ENCODE measurements at regions not wholly inside any gene's neighbourhood (a gene's known extent, or its start where the extent isn't known, plus 50 kb on each side); places are given as distances from the start of the nearest gene placed in this dataset.

DNA sequence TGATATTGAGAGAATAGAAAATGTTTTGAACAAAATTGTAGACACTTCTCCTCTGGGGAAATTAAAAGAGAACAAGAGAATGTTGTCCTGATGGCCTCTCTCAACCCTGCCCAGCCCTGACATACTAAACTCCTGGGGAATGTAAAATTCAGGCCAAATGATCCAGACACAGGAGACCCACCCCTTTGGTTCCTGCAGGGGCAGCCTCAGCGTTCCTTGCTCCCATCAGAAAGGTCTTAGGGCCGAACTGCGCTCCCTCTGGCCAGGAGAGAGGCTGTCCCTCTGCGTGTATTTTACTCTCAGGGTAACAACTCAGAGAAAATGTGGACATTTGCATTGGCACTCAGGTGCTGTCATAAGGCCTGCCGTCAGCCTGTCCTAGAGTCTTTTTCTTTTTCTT is 616.3 kb upstream of the KLF4 start:
- H3K4me1 ChIP-seq (ENCODE audit: insufficient read depth, insufficient read length) = no peaks in the 10 kb centered on the region
- H3K9ac ChIP-seq (ENCODE audit: insufficient read length, low read depth) = no peak overlapping the region
- no peak overlapping the region for H3K4me3 ChIP-seq (ENCODE audit: insufficient read length, low read depth)
- peak; percentile 36 for DNase-seq (ENCODE audit: low read depth, low spot score)
- TF ChIP-seq SUZ12 (IDR thresholded peaks at IDR 0.05; ENCODE audit: extremely low read depth, insufficient read depth, insufficient read length) (no peak), ZNF274 (IDR thresholded peaks at IDR 0.05; ENCODE audit: low read depth, low read length) (no peak), YY1 (IDR thresholded peaks at IDR 0.05; ENCODE audit: insufficient read depth, insufficient read length) (no peak)
- no peaks in the 10 kb centered on the region for H3K27me3 ChIP-seq (ENCODE audit: insufficient read depth, insufficient read length)
- no peaks in the 10 kb centered on the region for H3K9me3 ChIP-seq (ENCODE audit: insufficient read depth, low read length)
- no peaks in the 10 kb centered on the region for H3K36me3 ChIP-seq (ENCODE audit: insufficient read depth, insufficient read length, low read length)

DNA sequence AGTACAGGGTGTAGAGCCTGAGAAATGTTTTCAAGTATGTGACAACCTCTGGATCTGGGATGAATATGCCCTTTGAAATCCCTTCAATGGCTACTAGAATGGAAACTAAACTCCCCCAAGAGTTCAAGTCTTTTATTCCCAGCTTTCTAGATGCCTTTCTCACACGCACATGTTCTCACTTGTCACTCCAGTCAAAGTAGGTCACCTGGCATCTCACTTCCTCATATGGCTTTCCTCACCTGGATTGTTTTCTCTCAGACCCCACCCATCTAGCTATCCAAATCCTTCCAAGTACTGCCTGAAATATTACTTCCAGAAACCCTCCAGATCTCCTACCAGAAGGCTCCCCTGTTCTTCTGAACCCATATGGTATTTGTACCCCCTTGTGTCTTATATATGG is 615.4 kb upstream of the KLF4 start:
- DNase-seq (ENCODE audit: low read depth, low spot score) = no peak
- TF ChIP-seq SUZ12 (IDR thresholded peaks at IDR 0.05; ENCODE audit: extremely low read depth, insufficient read depth, insufficient read length) (no peak), ZNF274 (IDR thresholded peaks at IDR 0.05; ENCODE audit: low read depth, low read length) (no peak), YY1 (IDR thresholded peaks at IDR 0.05; ENCODE audit: insufficient read depth, insufficient read length) (no peak)
- H3K4me1 ChIP-seq (ENCODE audit: insufficient read depth, insufficient read length) = no peaks in the 10 kb centered on the region

DNA sequence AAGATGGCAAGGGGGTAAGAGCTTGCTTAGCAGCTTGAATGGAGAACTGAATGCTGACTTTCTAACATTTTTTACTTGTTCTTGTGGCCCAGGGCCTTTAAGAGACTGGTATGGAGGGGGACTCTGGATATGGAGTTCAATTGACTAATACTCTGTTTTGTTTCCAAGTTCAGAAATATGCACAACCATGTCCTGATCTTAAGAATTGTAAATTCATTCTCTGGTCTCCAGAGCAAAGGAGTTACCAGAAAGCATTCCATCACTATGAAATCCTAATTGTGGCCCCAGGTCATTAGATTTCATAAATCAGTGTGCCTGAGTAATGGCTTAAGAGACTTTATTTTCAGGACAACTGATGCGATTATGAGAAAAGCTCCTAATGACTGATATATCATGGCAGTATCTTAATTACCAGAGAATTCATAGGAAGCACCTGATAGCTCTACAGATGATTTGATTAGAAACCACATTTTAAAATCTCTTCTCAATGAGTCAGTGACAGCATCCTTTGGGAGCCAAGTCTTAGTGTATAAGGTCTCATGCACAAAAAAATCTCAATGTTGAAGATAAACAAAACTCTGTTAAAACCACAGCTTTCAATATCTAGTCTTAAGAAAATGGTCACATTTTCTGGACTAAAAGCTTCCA is 613.6 kb upstream of the KLF4 start:
- H3K36me3 ChIP-seq (ENCODE audit: insufficient read depth, insufficient read length, low read length) = no peaks in the 10 kb centered on the region
- DNase-seq (ENCODE audit: low read depth, low spot score) = no peak
- no peak overlapping the region for H3K4me3 ChIP-seq (ENCODE audit: insufficient read length, low read depth)
- H3K4me1 ChIP-seq (ENCODE audit: insufficient read depth, insufficient read length) = no peaks in the 10 kb centered on the region
- TF ChIP-seq ZNF274 (IDR thresholded peaks at IDR 0.05; ENCODE audit: low read depth, low read length) = no peak
- no peak for TF ChIP-seq SUZ12 (IDR thresholded peaks at IDR 0.05; ENCODE audit: extremely low read depth, insufficient read depth, insufficient read length)
- no peak for TF ChIP-seq YY1 (IDR thresholded peaks at IDR 0.05; ENCODE audit: insufficient read depth, insufficient read length)
- H3K27me3 ChIP-seq (ENCODE audit: insufficient read depth, insufficient read length) = no peaks in the 10 kb centered on the region
- H3K9ac ChIP-seq (ENCODE audit: insufficient read length, low read depth) = no peak overlapping the region
- H3K9me3 ChIP-seq (ENCODE audit: insufficient read depth, low read length) = no peaks in the 10 kb centered on the region

More for the DNA sequence above, 615.4 kb upstream of the KLF4 start:
- Histone ChIP-seq H3K9me3 (ENCODE audit: insufficient read depth, low read length) (no peaks in the 10 kb centered on the region), H3K36me3 (ENCODE audit: insufficient read depth, insufficient read length, low read length) (no peaks in the 10 kb centered on the region), H3K4me3 (ENCODE audit: insufficient read length, low read depth) (no peak overlapping the region), H3K9ac (ENCODE audit: insufficient read length, low read depth) (no peak overlapping the region), H3K27me3 (ENCODE audit: insufficient read depth, insufficient read length) (no peaks in the 10 kb centered on the region)

DNA sequence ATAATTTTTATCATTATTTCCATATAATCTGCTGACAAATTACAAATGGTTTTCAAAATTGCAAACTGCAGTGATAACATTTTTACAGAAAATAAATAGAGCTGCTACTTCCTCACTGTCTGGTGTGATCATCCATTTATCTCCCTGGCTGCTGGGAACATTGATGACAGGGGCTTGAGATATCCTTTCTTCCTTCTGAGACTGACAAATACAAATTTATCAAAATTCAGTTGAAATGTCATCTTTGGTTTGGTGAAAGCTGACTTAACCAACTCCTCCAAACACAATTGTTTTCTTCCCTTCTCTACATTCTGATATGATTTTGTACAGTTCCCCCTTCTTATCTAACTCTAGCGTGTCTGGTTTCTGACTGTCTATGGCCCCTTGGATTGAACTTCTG is 611.8 kb upstream of the KLF4 start:
- no peak for DNase-seq (ENCODE audit: low read depth, low spot score)
- Histone ChIP-seq H3K36me3 (ENCODE audit: insufficient read depth, insufficient read length, low read length) (no peaks in the 10 kb centered on the region), H3K27me3 (ENCODE audit: insufficient read depth, insufficient read length) (no peaks in the 10 kb centered on the region), H3K9ac (ENCODE audit: insufficient read length, low read depth) (no peak overlapping the region), H3K4me3 (ENCODE audit: insufficient read length, low read depth) (no peak overlapping the region), H3K9me3 (ENCODE audit: insufficient read depth, low read length) (no peaks in the 10 kb centered on the region), H3K4me1 (ENCODE audit: insufficient read depth, insufficient read length) (no peaks in the 10 kb centered on the region)
- TF ChIP-seq ZNF274 (IDR thresholded peaks at IDR 0.05; ENCODE audit: low read depth, low read length) (no peak), SUZ12 (IDR thresholded peaks at IDR 0.05; ENCODE audit: extremely low read depth, insufficient read depth, insufficient read length) (no peak), YY1 (IDR thresholded peaks at IDR 0.05; ENCODE audit: insufficient read depth, insufficient read length) (no peak)

DNA sequence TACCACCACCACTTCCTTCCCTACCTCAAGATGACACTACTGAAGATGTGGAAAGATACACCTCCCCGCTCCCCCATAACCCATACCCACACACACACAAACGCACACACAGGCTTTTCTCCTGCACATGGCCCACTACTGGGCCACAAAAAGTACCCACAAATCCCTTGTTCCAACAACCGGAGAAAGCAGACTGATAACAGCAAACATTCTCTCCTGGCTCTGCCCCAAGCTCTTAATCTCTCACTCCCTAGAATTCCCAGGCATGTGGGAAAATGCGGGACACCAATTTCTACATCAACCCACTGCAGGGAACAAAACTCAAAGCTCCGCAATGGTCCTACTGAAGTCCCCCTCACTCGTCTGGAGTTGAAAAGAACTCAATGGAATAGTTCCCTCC is 611.0 kb upstream of the KLF4 start:
- H3K4me3 ChIP-seq (ENCODE audit: insufficient read length, low read depth) = no peak overlapping the region
- no peaks in the 10 kb centered on the region for H3K9me3 ChIP-seq (ENCODE audit: insufficient read depth, low read length)
- no peaks in the 10 kb centered on the region for H3K27me3 ChIP-seq (ENCODE audit: insufficient read depth, insufficient read length)
- H3K4me1 ChIP-seq (ENCODE audit: insufficient read depth, insufficient read length) = no peaks in the 10 kb centered on the region
- TF ChIP-seq ZNF274 (IDR thresholded peaks at IDR 0.05; ENCODE audit: low read depth, low read length) (no peak), SUZ12 (IDR thresholded peaks at IDR 0.05; ENCODE audit: extremely low read depth, insufficient read depth, insufficient read length) (no peak), YY1 (IDR thresholded peaks at IDR 0.05; ENCODE audit: insufficient read depth, insufficient read length) (no peak)
- no peak for DNase-seq (ENCODE audit: low read depth, low spot score)
- H3K9ac ChIP-seq (ENCODE audit: insufficient read length, low read depth) = no peak overlapping the region
- H3K36me3 ChIP-seq (ENCODE audit: insufficient read depth, insufficient read length, low read length) = no peaks in the 10 kb centered on the region

DNA sequence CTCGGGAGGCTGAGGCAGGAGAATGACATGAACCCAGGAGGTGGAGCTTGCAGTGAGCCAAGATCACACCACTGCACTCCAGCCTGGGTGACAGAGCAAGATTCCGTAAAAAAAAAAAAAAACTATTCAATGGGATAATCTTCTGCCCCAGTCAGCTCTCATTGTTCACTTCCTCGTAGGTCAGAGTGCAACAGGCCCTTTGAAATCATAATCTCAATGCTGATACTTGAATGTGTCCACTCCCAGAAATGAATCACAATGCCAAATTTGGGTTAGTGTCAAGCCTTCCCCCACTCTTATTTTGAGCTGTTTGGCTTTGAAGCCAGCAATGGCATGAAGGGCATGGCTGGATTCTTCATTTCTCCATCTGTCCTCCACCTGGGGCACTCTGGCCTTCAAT is 610.3 kb upstream of the KLF4 start:
- Histone ChIP-seq H3K27me3 (ENCODE audit: insufficient read depth, insufficient read length) (no peaks in the 10 kb centered on the region), H3K36me3 (ENCODE audit: insufficient read depth, insufficient read length, low read length) (no peaks in the 10 kb centered on the region), H3K9me3 (ENCODE audit: insufficient read depth, low read length) (no peaks in the 10 kb centered on the region), H3K4me1 (ENCODE audit: insufficient read depth, insufficient read length) (no peaks in the 10 kb centered on the region), H3K4me3 (ENCODE audit: insufficient read length, low read depth) (no peak overlapping the region), H3K9ac (ENCODE audit: insufficient read length, low read depth) (no peak overlapping the region)
- no peak for DNase-seq (ENCODE audit: low read depth, low spot score)
- TF ChIP-seq SUZ12 (IDR thresholded peaks at IDR 0.05; ENCODE audit: extremely low read depth, insufficient read depth, insufficient read length) (no peak), YY1 (IDR thresholded peaks at IDR 0.05; ENCODE audit: insufficient read depth, insufficient read length) (no peak), ZNF274 (IDR thresholded peaks at IDR 0.05; ENCODE audit: low read depth, low read length) (no peak)

DNA sequence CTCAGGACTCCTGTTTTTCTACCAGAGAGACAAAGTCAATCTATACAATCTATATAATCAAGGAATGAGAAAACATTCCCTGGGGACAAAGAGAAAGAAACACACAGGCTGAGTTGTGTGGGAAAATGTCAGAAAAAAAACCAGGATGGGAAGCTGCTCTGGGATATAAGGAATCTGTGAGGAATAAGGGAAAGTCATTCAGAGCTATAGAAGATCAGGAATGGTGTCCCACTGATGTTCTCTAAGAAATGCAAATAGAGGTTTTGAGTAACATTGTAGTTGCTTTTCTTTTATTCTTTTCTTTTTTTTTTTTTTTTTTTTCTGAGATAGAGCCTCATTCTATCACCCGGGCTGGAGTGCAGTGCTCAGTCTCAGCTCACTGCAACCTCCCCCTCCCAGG is 605.9 kb upstream of the KLF4 start:
- H3K27me3 ChIP-seq (ENCODE audit: insufficient read depth, insufficient read length) = no peaks in the 10 kb centered on the region
- H3K4me3 ChIP-seq (ENCODE audit: insufficient read length, low read depth) = no peak overlapping the region
- peaks cover 10% of the 10 kb centered on the region for H3K9me3 ChIP-seq (ENCODE audit: insufficient read depth, low read length)
- H3K9ac ChIP-seq (ENCODE audit: insufficient read length, low read depth) = no peak overlapping the region
- no peaks in the 10 kb centered on the region for H3K4me1 ChIP-seq (ENCODE audit: insufficient read depth, insufficient read length)
- TF ChIP-seq SUZ12 (IDR thresholded peaks at IDR 0.05; ENCODE audit: extremely low read depth, insufficient read depth, insufficient read length) = no peak
- TF ChIP-seq YY1 (IDR thresholded peaks at IDR 0.05; ENCODE audit: insufficient read depth, insufficient read length) = no peak
- no peak for TF ChIP-seq ZNF274 (IDR thresholded peaks at IDR 0.05; ENCODE audit: low read depth, low read length)
- H3K36me3 ChIP-seq (ENCODE audit: insufficient read depth, insufficient read length, low read length) = no peaks in the 10 kb centered on the region
- peak; percentile 82 for DNase-seq (ENCODE audit: low read depth, low spot score)

Measured in NT2/D1 (cell line).